Stomach (tissue), 8 donors: ENCODE measurements at regions not wholly inside any gene's neighbourhood (a gene's known extent, or its start where the extent isn't known, plus 50 kb on each side); places are given as distances from the start of the nearest gene placed in this dataset.
"Not testable (repeated sequence)": the region's sequence is repeated elsewhere in the genome, so short reads cannot be mapped to it uniquely, and the experiment has no call there.

Experiments
- DNase-seq, 2 donors: peaks; one replicate each; pipeline versions ENCODE4 v3.0.0 to v3.0.0-alpha.2; 2013 to 2019
- H3K27ac ChIP-seq, 5 donors: fragments of 200-600 bp in 4 of 5; sonication (generic) in 4 of 5; one replicate each; pipeline ENCODE4 v1.5.1; 2013 to 2019; ENCODE audit warnings: mild to moderate bottlenecking in 1 of 5, moderate library complexity in 1 of 5
- H3K27me3 ChIP-seq, 3 donors: fragments of 200-600 bp; sonication (generic); one replicate each; pipeline ENCODE4 v1.5.1; 2017 to 2019; ENCODE audit warnings: mixed run types in 1 of 3
- H3K36me3 ChIP-seq, 4 donors: fragments of 200-600 bp; sonication (generic); 1 replicate in 3 of 4; 2 replicates in 1 of 4; pipeline ENCODE4 v1.5.1; 2016 to 2019
- H3K4me1 ChIP-seq, 4 donors: fragments of 200-600 bp; sonication (generic); one replicate each; pipeline ENCODE4 v1.5.1; 2016 to 2019
- H3K4me3 ChIP-seq, 4 donors: fragments of 200-600 bp; sonication (generic) in 3 of 4; one replicate each; pipeline ENCODE4 v1.5.1; 2016 to 2019; ENCODE audit warnings: mild to moderate bottlenecking in 1 of 4
- H3K9me3 ChIP-seq, 4 donors: fragments of 200-600 bp; sonication (generic); one replicate each; pipeline ENCODE4 v1.5.1; 2016 to 2019
- WGBS, 5 donors: extraction: QIAGEN DNeasy Blood & Tissue Kit in 3 of 5; methylation state at CpG; one replicate each; pipeline versions ENCODE4 v1.1.5 to v1.1.7; 2013 to 2018; 5-methylcytosine and 5-hydroxymethylcytosine counted together
- intact Hi-C: fragments of 100-400 bp; cut with DNase I; formaldehyde crosslinking; loops from one replicate; pipeline ENCODE4 v1.15.1; 2023; ENCODE audit warnings: low total_unique reads
- donor health status: healthy with polysubstance abuse.
- donor health status: Bipolar disorder and iron deficiency.
- donor health status: healthy.

DNA sequence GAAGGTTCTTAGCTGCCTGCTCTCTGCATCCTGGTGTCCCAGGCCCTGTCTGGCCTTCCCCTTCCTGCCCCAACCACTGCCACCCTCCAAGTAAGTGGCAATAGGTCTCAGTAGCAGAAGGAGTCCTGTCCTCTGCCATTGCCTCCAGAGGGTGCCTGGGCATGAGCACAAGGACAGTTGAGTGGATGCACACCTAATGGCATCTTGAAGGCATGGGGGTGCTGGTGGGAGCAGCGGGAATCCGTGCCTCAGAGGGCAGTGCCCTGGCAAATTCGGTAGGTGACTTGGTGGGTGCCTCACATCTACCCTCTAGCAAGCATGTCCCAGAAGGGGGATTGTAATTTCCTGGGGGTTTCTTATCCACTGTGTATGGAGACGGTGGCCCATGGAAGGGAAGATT is 182.8 kb upstream of the POMZP3 start:
- H3K27me3 ChIP-seq, H3K27ac ChIP-seq, intact Hi-C loops, H3K36me3 ChIP-seq, H3K9me3 ChIP-seq, DNase-seq, H3K4me3 ChIP-seq, H3K4me1 ChIP-seq: not testable (repeated sequence)
- 91 to 97% (median 95%) methylated on average over 4 of the region's 4 CpGs for WGBS, 5 donors

DNA sequence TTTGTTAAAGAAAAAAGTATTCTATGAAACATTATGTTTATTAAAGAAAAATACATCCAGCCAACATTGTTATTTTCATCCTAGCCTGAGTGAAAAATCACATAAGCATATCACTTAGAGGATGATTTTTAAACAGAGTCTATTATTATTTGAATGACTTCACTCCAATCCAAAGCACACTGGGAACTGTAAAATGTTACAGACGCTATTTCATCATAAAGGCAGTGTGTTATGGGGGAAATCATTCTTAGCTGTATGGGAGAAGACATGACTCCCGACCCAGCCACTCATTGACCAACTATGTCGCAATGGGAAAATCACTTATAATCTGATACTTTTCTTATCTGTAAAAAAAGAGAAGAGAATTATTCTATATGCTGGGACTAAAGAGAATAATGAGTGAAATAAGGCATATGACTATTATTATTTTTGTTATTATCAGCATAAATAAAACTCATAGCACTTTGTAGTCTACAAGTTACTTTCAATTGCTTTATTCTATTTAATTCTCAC is 180.6 kb upstream of the POMZP3 start:
- H3K4me1 ChIP-seq, intact Hi-C loops, H3K27me3 ChIP-seq, H3K36me3 ChIP-seq, H3K4me3 ChIP-seq, DNase-seq, H3K27ac ChIP-seq, H3K9me3 ChIP-seq: not testable (repeated sequence)
- 84 to 93% (median 90%) methylated on average over 3 of the region's 3 CpGs for WGBS, 5 donors

DNA sequence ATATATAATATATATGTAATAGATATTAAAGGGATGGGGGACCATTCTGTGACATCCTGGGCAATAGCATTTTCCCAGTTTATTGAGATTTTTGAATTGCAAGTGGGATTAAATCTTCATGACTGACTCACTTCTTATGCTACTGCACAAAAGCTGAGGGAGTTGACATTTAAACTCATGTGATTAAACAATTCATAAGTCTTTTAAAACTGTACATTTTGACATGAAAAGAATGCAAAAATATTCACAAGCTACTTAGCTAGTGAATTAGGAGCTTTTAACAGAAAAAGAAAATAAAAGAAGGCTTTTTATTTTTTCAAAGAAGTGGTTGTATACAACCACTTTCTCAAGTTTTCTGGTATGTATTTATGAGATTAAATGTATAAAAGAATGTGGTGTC is 179.4 kb upstream of the POMZP3 start:
- H3K27ac ChIP-seq: peak overlapping the region in 2 of 5 donors; percentile 14 to 26
- H3K27me3 ChIP-seq, H3K9me3 ChIP-seq, H3K36me3 ChIP-seq, H3K4me3 ChIP-seq, DNase-seq, H3K4me1 ChIP-seq, intact Hi-C loops: not testable (repeated sequence)

DNA sequence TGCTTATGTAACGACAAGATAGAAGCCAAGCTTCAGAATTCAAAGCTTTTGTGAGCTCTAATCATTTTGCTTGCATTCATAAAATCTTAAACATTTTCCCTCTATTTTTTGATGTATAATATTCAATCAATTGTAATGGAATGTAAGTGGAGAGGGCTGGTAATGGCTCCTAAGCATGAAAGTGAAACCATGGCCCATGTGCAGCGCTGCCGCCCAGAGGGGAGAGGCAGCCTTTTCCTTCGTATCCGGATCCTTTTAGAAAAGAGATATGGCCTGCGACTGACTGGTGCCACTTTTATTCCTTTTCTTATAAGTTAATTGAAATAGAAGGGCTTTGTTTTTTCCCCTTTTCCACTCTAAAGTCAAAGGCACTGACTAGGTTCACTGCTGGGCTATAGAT is 178.9 kb upstream of the POMZP3 start:
- H3K9me3 ChIP-seq, H3K27me3 ChIP-seq, intact Hi-C loops, H3K4me3 ChIP-seq, H3K36me3 ChIP-seq, H3K4me1 ChIP-seq: not testable (repeated sequence)
- peak in 1 of 2 donors; percentile 1 for DNase-seq
- WGBS, 5 donors: 38 to 59% (median 44%) methylated on average over 6 of the region's 6 CpGs
- peak overlapping the region in 2 of 5 donors; percentile 14 to 26 for H3K27ac ChIP-seq

DNA sequence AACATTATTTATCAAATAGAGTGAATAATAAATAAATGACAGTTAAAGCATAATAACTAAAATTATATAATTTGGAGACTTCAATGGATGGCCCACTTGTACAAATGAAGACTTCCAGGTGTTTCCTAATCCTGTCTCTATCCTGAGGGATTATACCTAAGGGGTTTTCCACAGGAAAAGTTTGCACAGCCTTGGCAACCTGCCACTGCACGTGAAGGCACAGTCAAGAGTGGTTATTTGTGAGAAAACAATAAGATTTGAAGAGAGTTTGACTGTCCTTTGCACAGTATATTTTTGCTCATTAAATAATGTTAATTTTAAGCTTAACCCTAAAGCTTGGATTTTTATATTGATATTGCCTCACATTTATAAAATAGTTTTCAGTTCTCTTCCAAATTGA is 178.2 kb upstream of the POMZP3 start:
- H3K4me3 ChIP-seq, H3K27ac ChIP-seq, H3K4me1 ChIP-seq, H3K27me3 ChIP-seq, H3K9me3 ChIP-seq, intact Hi-C loops, H3K36me3 ChIP-seq: not testable (repeated sequence)
- WGBS, 5 donors: 8 to 39% (median 32%) methylated on average over 1 of the region's 1 CpG
- peak; percentile 3 to 36 for DNase-seq

DNA sequence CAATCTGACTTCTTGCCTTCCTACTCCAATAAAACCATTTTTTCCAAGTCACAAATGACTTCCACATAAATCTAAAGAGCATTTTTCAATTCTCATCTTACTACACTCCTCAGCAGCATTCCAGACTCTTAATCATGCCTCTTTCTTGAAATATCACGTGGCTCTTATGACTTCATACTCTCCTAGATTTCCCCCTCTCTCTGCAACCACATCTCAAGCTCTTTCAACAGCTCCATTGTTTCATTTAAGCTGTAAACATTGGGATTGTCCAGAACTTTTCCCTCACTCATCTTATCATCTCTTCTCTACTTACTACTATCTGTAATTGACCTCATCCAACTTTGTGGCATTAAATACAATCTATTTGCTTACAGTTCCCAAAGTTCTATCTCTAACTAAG is 170.6 kb upstream of the POMZP3 start:
- H3K9me3 ChIP-seq, H3K27me3 ChIP-seq, H3K27ac ChIP-seq, H3K36me3 ChIP-seq, H3K4me1 ChIP-seq, H3K4me3 ChIP-seq, intact Hi-C loops, DNase-seq: not testable (repeated sequence)
- 38 to 58% (median 44%) methylated on average over 1 of the region's 1 CpG for WGBS, 5 donors

DNA sequence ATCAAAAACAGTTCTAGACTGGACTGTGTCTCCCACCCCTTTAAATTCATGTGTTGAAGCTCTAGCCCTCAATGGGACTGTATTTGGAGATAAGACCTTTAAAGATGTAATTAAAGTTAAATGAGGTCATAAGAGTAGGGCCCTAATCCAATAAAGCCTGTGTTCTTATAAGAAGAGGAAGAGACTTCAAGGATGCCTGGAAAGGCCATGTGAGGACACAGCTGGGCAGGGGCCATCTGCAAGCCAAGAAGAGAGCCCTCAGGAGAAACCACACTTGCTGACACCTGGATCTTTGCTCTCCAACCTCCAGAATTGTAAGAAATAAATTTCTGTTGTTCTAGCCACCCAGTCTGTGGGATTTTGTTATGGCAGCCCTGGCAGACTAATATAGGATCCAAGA is 153.6 kb upstream of the POMZP3 start:
- DNase-seq, H3K36me3 ChIP-seq, H3K27ac ChIP-seq, H3K27me3 ChIP-seq, H3K4me3 ChIP-seq, intact Hi-C loops, H3K4me1 ChIP-seq, H3K9me3 ChIP-seq: not testable (repeated sequence)

DNA sequence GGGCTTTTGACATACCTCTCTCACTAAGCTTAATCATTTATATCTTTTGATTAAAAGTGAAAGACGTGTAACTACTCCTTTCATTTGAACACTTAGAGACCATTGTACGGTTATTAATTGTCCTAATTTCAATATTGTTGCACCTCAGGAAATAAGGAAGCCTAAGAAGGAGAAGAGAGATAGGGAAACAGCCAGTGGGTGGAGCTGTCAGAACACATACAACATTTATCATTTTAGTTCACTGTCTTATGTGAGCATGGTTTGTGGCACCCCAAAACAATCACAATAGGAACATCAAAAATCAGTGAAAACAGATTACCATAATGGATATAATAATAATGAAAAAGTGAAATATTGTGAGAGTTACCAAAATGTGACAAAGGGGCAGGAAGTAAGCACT is 147.2 kb upstream of the POMZP3 start:
- H3K9me3 ChIP-seq, H3K4me3 ChIP-seq, H3K4me1 ChIP-seq, intact Hi-C loops, DNase-seq, H3K36me3 ChIP-seq, H3K27ac ChIP-seq, H3K27me3 ChIP-seq: not testable (repeated sequence)
- 31 to 60% (median 50%) methylated on average over 2 of the region's 2 CpGs for WGBS, 5 donors

DNA sequence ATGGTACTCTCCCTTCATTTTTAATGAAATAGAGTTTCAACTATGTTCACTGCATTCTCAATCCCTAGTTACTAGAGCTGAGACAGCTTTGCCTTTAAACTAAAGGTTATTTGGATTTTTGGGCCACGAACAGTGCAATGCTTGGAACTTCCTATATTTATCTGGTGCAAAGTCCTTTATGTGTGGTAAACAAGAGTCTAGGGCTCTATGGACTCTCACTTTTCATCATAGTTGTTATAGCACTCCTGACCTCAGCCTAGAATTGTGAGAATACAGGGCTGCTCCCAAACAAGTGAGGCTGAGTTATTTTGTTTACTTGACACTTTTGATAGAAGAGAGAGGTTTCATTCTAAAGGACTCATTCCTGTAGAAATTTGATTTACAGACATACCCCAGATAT is 144.9 kb upstream of the POMZP3 start:
- intact Hi-C loops, DNase-seq: not testable (repeated sequence)
- WGBS, 5 donors: 37 to 67% (median 58%) methylated on average over 1 of the region's 1 CpG

GRCh38 chr7:76763977-76764376 is 136.9 kb upstream of the POMZP3 start:
- H3K4me1 ChIP-seq, H3K36me3 ChIP-seq, H3K4me3 ChIP-seq, intact Hi-C loops, H3K9me3 ChIP-seq, DNase-seq, H3K27me3 ChIP-seq, H3K27ac ChIP-seq: not testable (repeated sequence)
- WGBS, 5 donors: 67 to 83% (median 76%) methylated on average over 3 of the region's 3 CpGs; no CpG with 5 or more reads in 1 of the 5 donors

More for the DNA sequence above, 144.9 kb upstream of the POMZP3 start:
- H3K27ac ChIP-seq, H3K4me1 ChIP-seq, H3K36me3 ChIP-seq, H3K27me3 ChIP-seq, H3K9me3 ChIP-seq, H3K4me3 ChIP-seq: not testable (repeated sequence)

GRCh38 chr7:76760546-76761220 is 133.6 kb upstream of the POMZP3 start:
- intact Hi-C loops, H3K27me3 ChIP-seq, H3K9me3 ChIP-seq, H3K4me1 ChIP-seq, H3K27ac ChIP-seq, DNase-seq, H3K4me3 ChIP-seq, H3K36me3 ChIP-seq: not testable (repeated sequence)

GRCh38 chr7:76739538-76739937 is 112.5 kb upstream of the POMZP3 start:
- WGBS, 5 donors: 65 to 82% (median 77%) methylated on average over 4 of the region's 4 CpGs
- H3K27ac ChIP-seq: not testable (repeated sequence)

GRCh38 chr7:76736724-76737123 is 109.6 kb upstream of the POMZP3 start:
- peak in 1 of 2 donors; percentile 5 for DNase-seq
- H3K9me3 ChIP-seq, H3K36me3 ChIP-seq, H3K27me3 ChIP-seq, H3K4me1 ChIP-seq, intact Hi-C loops, H3K4me3 ChIP-seq, H3K27ac ChIP-seq: not testable (repeated sequence)
- WGBS, 5 donors: 28 to 45% (median 31%) methylated on average over 2 of the region's 2 CpGs; no CpG with 5 or more reads in 1 of the 5 donors

More at GRCh38 chr7:76739538-76739937, 112.5 kb upstream of the POMZP3 start:
- H3K4me1 ChIP-seq, intact Hi-C loops, H3K27me3 ChIP-seq, H3K36me3 ChIP-seq, H3K4me3 ChIP-seq, H3K9me3 ChIP-seq: not testable (repeated sequence)
- peak in 1 of 2 donors; percentile 2 for DNase-seq
